GM12874 (cell line): ENCODE measurements at regions not wholly inside any gene's neighbourhood (a gene's known extent, or its start where the extent isn't known, plus 50 kb on each side); places are given as distances from the start of the nearest gene placed in this dataset.

Experiments used
- CTCF ChIP-seq: IDR thresholded peaks from 2 replicates; pipeline ENCODE4 v1.5.1; 2011; ENCODE audit warnings: low read depth, mild to moderate bottlenecking, control low read depth, low read length, moderate library complexity; ENCODE audit not compliant: insufficient read depth

GRCh38 chr3:31189971-31190370 lies 295.5 kb upstream of the GADL1 start:
- no peak for TF ChIP-seq CTCF

- no peak for TF ChIP-seq CTCF
These were observed 296.9 kb upstream of the GADL1 start for GRCh38 chr3:31191354-31191753.

- TF ChIP-seq CTCF: no peak
These were observed 299.0 kb upstream of the GADL1 start for GRCh38 chr3:31193429-31193828.

GRCh38 chr3:31193871-31194270 lies 299.4 kb upstream of the GADL1 start:
- TF ChIP-seq CTCF: no peak

GRCh38 chr3:31196261-31196660 lies 301.8 kb upstream of the GADL1 start:
- no peak for TF ChIP-seq CTCF

GRCh38 chr3:31196881-31197364 lies 302.5 kb upstream of the GADL1 start:
- TF ChIP-seq CTCF: no peak

- TF ChIP-seq CTCF: no peak
These were observed 303.5 kb upstream of the GADL1 start for GRCh38 chr3:31197941-31198340.

GRCh38 chr3:31198890-31199289 lies 304.4 kb upstream of the GADL1 start:
- no peak for TF ChIP-seq CTCF
